A549 (cell line): ENCODE measurements at regions not wholly inside any gene's neighbourhood (a gene's known extent, or its start where the extent isn't known, plus 50 kb on each side); places are given as distances from the start of the nearest gene placed in this dataset.
"Not testable (repeated sequence)": the region's sequence is repeated elsewhere in the genome, so short reads cannot be mapped to it uniquely, and the experiment has no call there.

Experiments
- ATAC-seq, 2 experiments: fragments of 200-7000 bp in 1 of 2; fragments of >200 bp in 1 of 2; cut with Nextera tagmentation in 1 of 2; cut with Tn5 transposase in 1 of 2; 3 replicates each; pipeline versions ENCODE4 v1.8.0 to v1.9.1; 2018 to 2020; ENCODE audit warnings: mild to moderate bottlenecking in 1 of 2, moderate library complexity in 1 of 2
- CTCF ChIA-PET: fragments of 300-600 bp; sonication (Branson Sonifier 250); formaldehyde crosslinking; extraction: SDS; loops from one replicate; lab custom pipeline; 2021; ENCODE audit warnings: antibody characterized with exemption, inconsistent platforms; lab: Yijun Ruan, JAX
- POLR2A ChIA-PET: fragments of 350-600 bp; formaldehyde crosslinking; extraction: SDS; loops from one replicate; lab custom pipeline; 2021; ENCODE audit warnings: antibody characterized with exemption, inconsistent platforms; lab: Yijun Ruan, JAX
- DNase-seq, 2 experiments: peaks; one replicate each; pipeline versions ENCODE4 v3.0.0 to v3.0.0-alpha.2; 2011 to 2016; ENCODE audit warnings: low read depth in 1 of 2, low spot score in 1 of 2
- FAIRE-seq: peaks from 2 replicates; lab custom pipeline; 2011; peaks lifted over from hg19 to GRCh38; lab: Jason Lieb, UNC
- H3K27ac ChIP-seq, 2 experiments: fragments of >200 bp; sonication (Bioruptor Twin); formaldehyde crosslinking; 3 replicates each; pipeline ENCODE4 v1.5.1; 2016 to 2017
- H3K4me1 ChIP-seq: fragments of >200 bp; sonication (Bioruptor Twin); formaldehyde crosslinking; 3 replicates; pipeline ENCODE4 v1.6.1; 2016
- H3K4me2 ChIP-seq: fragments of >200 bp; sonication (Bioruptor Twin); formaldehyde crosslinking; 3 replicates; pipeline ENCODE4 v1.6.1; 2016
- H3K4me3 ChIP-seq: fragments of >200 bp; sonication (Bioruptor Twin); formaldehyde crosslinking; 3 replicates; pipeline ENCODE4 v1.5.1; 2016
- H3K9me3 ChIP-seq: fragments of >200 bp; sonication (Bioruptor Twin); formaldehyde crosslinking; 3 replicates; pipeline ENCODE4 v1.6.1; 2016
- BHLHE40 ChIP-seq: IDR thresholded peaks from 2 replicates; pipeline ENCODE4 v1.6.1; 2012; ENCODE audit warnings: low read depth, low read length, inconsistent platforms
- CEBPB ChIP-seq, 2 experiments: fragments of >200 bp in 1 of 2; sonication (Bioruptor Twin) in 1 of 2; formaldehyde crosslinking in 1 of 2; IDR thresholded peaks; 2 replicates each; pipeline ENCODE4 v1.6.1; 2012 to 2016
- CHD2 ChIP-seq: fragments of 150-350 bp; IDR thresholded peaks from 2 replicates; pipeline ENCODE4 v1.6.1; 2014; ENCODE audit warnings: low read length; ENCODE audit not compliant: partially characterized antibody
- CTCF ChIP-seq: fragments of >200 bp; sonication (Bioruptor Twin); formaldehyde crosslinking; IDR thresholded peaks from 3 replicates; pipeline ENCODE4 v1.5.1; 2016
- E2F6 ChIP-seq: IDR thresholded peaks from 2 replicates; pipeline ENCODE4 v1.6.1; 2012; ENCODE audit warnings: low read depth, borderline replicate concordance
- EHMT2 ChIP-seq: fragments of 200-600 bp; sonication (generic); IDR thresholded peaks from 2 replicates; pipeline ENCODE4 v1.6.1; 2016; ENCODE audit warnings: antibody characterized with exemption, low read depth, mild to moderate bottlenecking, moderate library complexity
- ESRRA ChIP-seq: fragments of 150-350 bp; IDR thresholded peaks from 2 replicates; pipeline ENCODE4 v1.6.1; 2014; ENCODE audit warnings: mild to moderate bottlenecking, low read length, borderline replicate concordance
- FOSB ChIP-seq: fragments of 250-450 bp; sonication (Bioruptor Pico); IDR thresholded peaks from 2 replicates; pipeline ENCODE4 v1.5.0; 2020; ENCODE audit warnings: mild to moderate bottlenecking, moderate library complexity
- HDAC2 ChIP-seq: fragments of 200-600 bp; sonication (generic); IDR thresholded peaks from 2 replicates; pipeline ENCODE4 v1.6.1; 2016
- HOXA7 ChIP-seq: fragments of 250-450 bp; sonication (Bioruptor Pico); IDR thresholded peaks from 2 replicates; pipeline ENCODE4 v1.5.0; 2020; ENCODE audit warnings: mild to moderate bottlenecking, moderate library complexity
- HOXB13 ChIP-seq: fragments of 250-450 bp; sonication (Bioruptor Pico); IDR thresholded peaks from 2 replicates; pipeline ENCODE4 v1.5.0; 2020; ENCODE audit warnings: low read depth, mild to moderate bottlenecking, moderate library complexity
- KDM1A ChIP-seq: fragments of 200-600 bp; sonication (generic); IDR thresholded peaks from 2 replicates; pipeline ENCODE4 v1.6.1; 2016; ENCODE audit warnings: low read depth, mild to moderate bottlenecking
- KDM5A ChIP-seq: fragments of 200-600 bp; sonication (generic); IDR thresholded peaks from 2 replicates; pipeline ENCODE4 v1.6.1; 2016; ENCODE audit warnings: antibody characterized with exemption, mild to moderate bottlenecking
- MAFK ChIP-seq: fragments of 450-650 bp; IDR thresholded peaks from 2 replicates; pipeline ENCODE4 v1.6.1; 2014; ENCODE audit not compliant: partially characterized antibody
- MAX ChIP-seq: IDR thresholded peaks from 2 replicates; pipeline ENCODE4 v1.6.1; 2012
- MYC ChIP-seq: IDR thresholded peaks from 2 replicates; pipeline ENCODE4 v1.6.1; 2012; ENCODE audit warnings: mild to moderate bottlenecking, inconsistent platforms, low read length, improper control_type of control experiment, borderline replicate concordance
- NFE2L2 ChIP-seq: fragments of 150-350 bp; conservative IDR thresholded peaks from 2 replicates; pipeline ENCODE4 v1.6.1; 2014; ENCODE audit warnings: low read length
- NPAS2 ChIP-seq: fragments of 250-450 bp; sonication (Bioruptor Pico); IDR thresholded peaks from 2 replicates; pipeline ENCODE4 v1.8.0; 2022; ENCODE audit warnings: mild to moderate bottlenecking, moderate library complexity, borderline replicate concordance
- POLR2A ChIP-seq: IDR thresholded peaks from 2 replicates; pipeline ENCODE4 v1.6.1; 2012; ENCODE audit warnings: mild to moderate bottlenecking, low read length
- RAD21 ChIP-seq, 2 experiments: fragments of >200 bp in 1 of 2; sonication (Bioruptor Twin) in 1 of 2; formaldehyde crosslinking in 1 of 2; IDR thresholded peaks in 1 of 2; conservative IDR thresholded peaks in 1 of 2; 2 replicates in 1 of 2; 3 replicates in 1 of 2; pipeline ENCODE4 v1.6.1; 2012 to 2018; ENCODE audit warnings: inconsistent platforms in 1 of 2
- REST ChIP-seq: fragments of 200-600 bp; sonication (generic); IDR thresholded peaks from 2 replicates; pipeline ENCODE4 v1.6.1; 2016; ENCODE audit warnings: antibody characterized with exemption, mild to moderate bottlenecking, moderate library complexity
- SREBF2 ChIP-seq: fragments of 450-650 bp; IDR thresholded peaks from 2 replicates; pipeline ENCODE4 v1.6.1; 2014; ENCODE audit warnings: mild to moderate bottlenecking, moderate library complexity
- TP53 ChIP-seq: fragments of 250-450 bp; sonication (Bioruptor Pico); IDR thresholded peaks from 2 replicates; pipeline ENCODE4 v1.5.0; 2021; ENCODE audit warnings: mild to moderate bottlenecking, moderate library complexity
- ZNF302 ChIP-seq: fragments of 250-450 bp; sonication (Bioruptor Pico); IDR thresholded peaks from 2 replicates; pipeline ENCODE4 v1.9.0; 2021; ENCODE audit warnings: inconsistent platforms, mild to moderate bottlenecking, moderate library complexity
- ZSCAN20 ChIP-seq: fragments of 250-450 bp; sonication (Bioruptor Pico); IDR thresholded peaks from 2 replicates; pipeline ENCODE4 v1.8.0; 2022; ENCODE audit warnings: mild to moderate bottlenecking, moderate library complexity
- WGBS: methylation state at CpG from one replicate; pipeline ENCODE4 v1.1.6; 2017; ENCODE audit errors: missing lambda C conversion rate; 5-methylcytosine and 5-hydroxymethylcytosine counted together

- ChIA-PET POLR2A (no interaction called here), CTCF (interaction anchor here (0.6 to 0.7 kb wide), 2 partner anchors 187 to 1111 kb away, joined by 3 read pairs; no protein-coding TSS in a partner anchor)
- no peak for FAIRE-seq
- ATAC-seq: no peak
- Histone ChIP-seq H3K4me2 (no peak overlapping the region), H3K4me3 (no peak overlapping the region), H3K9me3 (no peaks in the 10 kb centered on the region), H3K27ac (no peak overlapping the region), H3K4me1 (peaks cover 17% of the 10 kb centered on the region)
- peak in 1 of 2 experiments; percentile 13 for DNase-seq
- TF ChIP-seq EHMT2 (no peak), KDM1A (no peak), NPAS2 (CRISPR knock-in tag) (no peak), MYC (no peak), FOSB (CRISPR knock-in tag) (no peak), BHLHE40 (no peak), CEBPB (IDR thresholded peaks at IDR 0.05) (no peak), ZSCAN20 (CRISPR knock-in tag) (no peak), KDM5A (no peak), SREBF2 (no peak), HOXB13 (CRISPR knock-in tag) (no peak), MAFK (no peak), CTCF (no peak), TP53 (CRISPR knock-in tag) (no peak)
- WGBS: 36% methylated on average over 5 of the region's 5 CpGs
Observed at GRCh38 chr6:85129881-85130280, 320.0 kb upstream of the NT5E start.

GRCh38 chr6:85128781-85129180 is 321.1 kb upstream of the NT5E start:
- ChIA-PET CTCF (interaction anchor here (1.4 kb wide), 1 partner anchor 8 kb away, joined by 3 read pairs; no protein-coding TSS in a partner anchor), POLR2A (no interaction called here)
- no peak for FAIRE-seq
- Histone ChIP-seq H3K27ac (no peak overlapping the region), H3K4me1 (peaks cover 23% of the 10 kb centered on the region), H3K4me3 (no peak overlapping the region), H3K4me2 (no peak overlapping the region), H3K9me3 (no peaks in the 10 kb centered on the region)
- ATAC-seq: no peak
- no peak for DNase-seq
- 66% methylated on average over 3 of the region's 4 CpGs for WGBS
- TF ChIP-seq ESRRA (no peak), POLR2A (no peak), RAD21 (conservative IDR thresholded peaks at IDR 0.05 in 1 of 2, IDR thresholded peaks at IDR 0.05 in 1 of 2) (no peak), NFE2L2 (no peak), MAX (no peak)
- TF ChIP-seq, all 56 proteins: peak for 0

- CTCF ChIA-PET: interaction anchor here (1.2 to 1.7 kb wide), 4 partner anchors 9 to 353 kb away, joined by 3 read pairs; no protein-coding TSS in a partner anchor
- POLR2A ChIA-PET, ATAC-seq, FAIRE-seq, DNase-seq, H3K4me2 ChIP-seq, H3K9me3 ChIP-seq, H3K27ac ChIP-seq, H3K4me3 ChIP-seq: not testable (repeated sequence)
- 48% methylated on average over 3 of the region's 3 CpGs for WGBS
- peaks cover 23% of the 10 kb centered on the region for H3K4me1 ChIP-seq
Observed at GRCh38 chr6:85128256-85128655, 321.6 kb upstream of the NT5E start.

GRCh38 chr6:85127696-85128243 is 322.1 kb upstream of the NT5E start:
- WGBS: 17% methylated on average over 3 of the region's 3 CpGs
- H3K4me2 ChIP-seq: no peak overlapping the region
- H3K27ac ChIP-seq: no peak overlapping the region
- ChIA-PET POLR2A (no interaction called here), CTCF (interaction anchor here (1.2 to 1.7 kb wide), 7 partner anchors 8 to 353 kb away, joined by 3 to 4 read pairs (median 3); no protein-coding TSS in a partner anchor)
- no peak overlapping the region for H3K4me3 ChIP-seq
- DNase-seq: no peak
- peaks cover 23% of the 10 kb centered on the region for H3K4me1 ChIP-seq
- H3K9me3 ChIP-seq: no peaks in the 10 kb centered on the region
- no peak for FAIRE-seq
- ATAC-seq: no peak
- TF ChIP-seq RAD21 (conservative IDR thresholded peaks at IDR 0.05 in 1 of 2, IDR thresholded peaks at IDR 0.05 in 1 of 2) (no peak), ZSCAN20 (CRISPR knock-in tag) (no peak), EHMT2 (no peak), REST (no peak), HOXA7 (CRISPR knock-in tag) (no peak), E2F6 (no peak), NFE2L2 (no peak), ZNF302 (CRISPR knock-in tag) (no peak), CHD2 (no peak), KDM5A (no peak), NPAS2 (CRISPR knock-in tag) (no peak), HDAC2 (no peak)
